SK-MEL-5 (cell line): ENCODE measurements at regions not wholly inside any gene's neighbourhood (a gene's known extent, or its start where the extent isn't known, plus 50 kb on each side); places are given as distances from the start of the nearest gene placed in this dataset.

Source experiments
- DNase-seq: peaks from one replicate; pipeline ENCODE4 v3.0.0-alpha.2; 2016; ENCODE audit warnings: low read depth, low spot score
- in situ Hi-C: cut with HindIII; loops from 2 replicates; pipeline ENCODE4 v1.10.0; 2016; ENCODE audit warnings: low sequenced_read_pairs, high pct_unique_total_duplicates, low pct_unique_long_range_greater_than_20kb

DNA sequence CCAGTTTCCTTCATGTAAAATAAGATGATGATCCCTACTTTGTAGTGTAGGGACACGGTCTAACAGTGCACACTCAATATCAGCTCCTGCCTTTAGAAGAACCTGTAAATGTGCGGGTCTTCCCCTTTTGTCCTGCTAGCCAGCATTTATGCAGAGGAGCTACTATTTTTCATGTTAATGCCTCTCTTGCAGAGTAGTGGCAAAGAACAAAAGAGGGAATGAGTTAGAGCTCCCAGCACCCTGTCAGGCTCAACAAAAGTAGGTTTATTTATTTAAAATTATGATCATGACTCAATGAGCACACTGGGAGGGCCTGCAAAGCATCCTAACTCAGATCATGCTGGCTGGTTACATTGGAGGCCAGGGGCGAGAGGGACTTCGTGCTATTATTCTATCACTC lies 414.5 kb upstream of the COBL start:
- no peak for DNase-seq
- in situ Hi-C loops, result no loop called here

GRCh38 chr7:51727441-51727840 lies 410.8 kb upstream of the COBL start:
- no peak for DNase-seq
- in situ Hi-C loops, result no loop called here

- no peak for DNase-seq
- in situ Hi-C loops, result no loop called here
Observed at GRCh38 chr7:51706851-51707250, 390.2 kb upstream of the COBL start.

GRCh38 chr7:51705701-51706100 lies 389.1 kb upstream of the COBL start:
- no peak for DNase-seq
- in situ Hi-C loops, result no loop called here

DNA sequence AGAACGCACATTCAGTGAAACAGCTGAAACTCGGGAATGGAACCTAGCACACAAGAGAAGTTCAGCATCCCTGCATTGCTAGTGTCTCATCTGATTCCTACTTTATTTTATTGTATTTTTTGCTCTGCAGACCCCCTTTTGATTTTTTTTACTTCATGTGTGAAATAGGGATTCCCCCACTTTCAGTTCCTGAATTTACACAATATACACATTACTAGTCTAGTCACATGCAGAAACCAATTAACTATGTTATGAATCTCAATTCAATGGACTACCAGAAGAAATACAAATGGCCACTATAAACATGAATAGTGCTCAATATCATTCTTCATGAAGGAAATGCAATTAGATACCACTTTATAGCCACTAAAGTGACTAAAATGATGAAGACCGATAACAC lies 386.1 kb upstream of the COBL start:
- DNase-seq, result no peak

DNA sequence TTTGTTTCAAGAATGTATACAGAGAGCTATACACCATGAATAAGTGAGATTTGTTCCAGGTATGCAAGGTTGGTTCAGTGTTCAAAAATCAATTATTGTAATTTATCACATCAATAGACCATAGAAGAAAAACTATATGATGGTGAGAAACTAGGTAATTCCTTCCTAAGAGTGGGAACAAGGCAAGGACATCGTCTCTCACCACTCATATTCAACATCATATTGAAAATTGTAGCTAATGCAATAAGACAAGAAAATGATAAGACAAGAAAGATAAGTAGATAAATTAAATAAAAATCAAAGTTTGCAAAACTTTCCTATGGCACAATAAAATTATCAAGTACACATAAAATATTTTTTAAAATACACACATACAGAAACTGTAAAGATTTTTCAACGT lies 385.3 kb upstream of the COBL start:
- no peak for DNase-seq
- in situ Hi-C loops, result no loop called here

More for the DNA sequence above, 386.1 kb upstream of the COBL start:
- in situ Hi-C loops, result no loop called here

DNA sequence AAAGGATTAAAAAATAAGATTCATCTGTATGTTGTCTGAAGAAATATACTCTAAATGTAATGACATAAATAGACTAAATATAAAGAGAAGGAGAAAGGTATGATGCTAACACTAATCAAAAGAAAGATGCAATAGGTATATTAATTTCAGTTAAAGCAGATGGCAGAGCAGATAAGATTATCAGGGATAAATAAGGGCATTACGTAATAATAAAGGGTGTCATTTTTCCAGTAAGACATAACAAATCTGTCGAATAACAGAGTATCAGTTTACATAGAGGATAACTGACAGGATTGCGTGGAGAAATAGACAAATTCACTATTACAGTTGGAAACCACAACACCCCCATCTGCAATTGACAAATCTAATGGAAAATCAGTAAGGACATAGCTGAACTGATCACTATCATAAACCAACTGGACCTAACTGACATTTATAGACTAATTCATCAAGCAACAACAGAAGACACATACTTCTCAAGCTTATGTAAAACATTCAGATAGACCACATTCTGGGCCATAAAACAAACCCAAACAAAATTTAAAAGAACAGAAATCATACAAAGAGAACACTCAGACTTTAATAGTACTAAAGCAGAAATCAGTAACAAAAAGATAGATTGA lies 384.1 kb upstream of the COBL start:
- in situ Hi-C loops, result no loop called here
- DNase-seq, result no peak

DNA sequence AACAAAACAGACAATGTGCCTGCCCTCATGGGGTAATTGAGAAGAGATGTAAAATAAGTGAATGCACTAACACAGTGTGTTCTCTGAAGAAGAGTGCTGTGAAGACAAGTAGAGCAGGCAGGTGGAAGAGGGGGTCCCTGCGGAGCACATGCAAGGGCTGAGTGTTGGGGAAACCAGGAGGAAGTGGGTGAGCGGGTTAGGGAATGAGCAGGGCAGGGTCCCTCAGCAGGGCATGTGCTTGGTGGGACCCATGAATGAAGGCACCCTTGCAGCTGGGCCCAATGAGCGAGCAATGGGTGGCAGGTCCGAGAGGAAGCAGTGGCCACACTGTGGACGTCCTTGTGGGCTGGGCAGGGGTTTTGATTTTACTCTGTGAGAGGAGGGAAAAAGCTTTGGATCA lies 376.6 kb upstream of the COBL start:
- DNase-seq, result no peak
- in situ Hi-C loops, result no loop called here

- DNase-seq, result no peak
Observed at GRCh38 chr7:51689547-51689946, 372.9 kb upstream of the COBL start.

GRCh38 chr7:51685794-51686193 lies 369.2 kb upstream of the COBL start:
- in situ Hi-C loops, result no loop called here
- DNase-seq, result no peak

More at GRCh38 chr7:51689547-51689946, 372.9 kb upstream of the COBL start:
- in situ Hi-C loops, result no loop called here

DNA sequence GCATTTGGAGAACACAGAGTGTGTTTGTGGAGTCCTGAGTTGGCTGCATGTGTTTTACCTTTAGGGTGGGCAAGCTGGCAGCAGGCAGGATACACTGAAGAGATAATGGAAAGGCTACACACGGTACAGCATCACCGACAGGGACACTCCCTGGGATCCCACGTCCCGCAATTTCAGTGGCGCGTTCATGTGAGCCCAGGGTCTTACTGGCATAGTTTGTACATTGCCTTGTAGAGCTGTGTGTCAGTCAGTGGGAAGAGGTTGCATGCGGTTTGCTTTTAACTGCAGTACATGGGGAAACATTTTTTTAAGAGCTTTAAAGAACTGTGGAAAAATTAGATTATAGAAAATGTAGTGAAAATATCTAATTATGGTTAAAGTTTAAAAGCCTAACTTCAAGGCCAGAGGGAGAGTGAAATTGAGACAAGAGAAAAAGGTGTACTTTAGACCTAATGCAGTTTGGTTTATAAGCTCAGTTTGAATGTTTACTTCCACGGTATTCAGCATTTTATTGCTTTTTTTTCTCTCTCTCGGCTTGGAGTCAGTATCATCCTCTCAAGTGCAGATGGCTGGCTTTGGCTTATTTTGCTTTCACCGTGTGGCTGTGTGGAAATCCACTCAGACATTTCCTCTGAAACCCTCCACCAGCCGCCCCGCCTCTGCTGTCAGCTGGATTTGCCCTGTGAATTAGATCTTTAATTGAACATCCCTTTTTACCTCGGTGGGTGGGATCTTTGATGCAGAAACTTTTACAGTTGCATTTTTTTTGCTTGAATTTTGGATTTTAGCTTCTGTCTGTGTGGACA lies 364.2 kb upstream of the COBL start:
- no peak for DNase-seq
- in situ Hi-C loops, result no loop called here

DNA sequence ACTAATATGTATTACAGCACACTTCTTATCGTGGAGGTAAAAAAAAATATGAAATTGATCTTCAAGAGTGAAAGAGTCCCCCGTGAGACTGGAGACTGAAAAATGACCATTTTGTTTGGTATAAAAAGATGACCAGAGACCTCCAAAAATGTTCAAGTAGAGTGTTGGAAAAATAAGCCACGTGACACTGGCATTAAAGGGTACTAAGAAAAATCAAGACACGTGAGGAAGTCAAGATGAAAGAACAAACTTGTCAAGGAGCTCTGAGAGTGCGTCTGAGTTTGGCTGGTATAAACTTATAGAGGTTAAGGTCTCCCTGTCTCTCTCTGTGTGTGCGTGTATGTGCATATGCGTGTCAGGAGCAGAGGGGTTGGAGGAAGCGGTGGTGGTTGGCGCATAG lies 362.7 kb upstream of the COBL start:
- DNase-seq, result no peak
- in situ Hi-C loops, result no loop called here

DNA sequence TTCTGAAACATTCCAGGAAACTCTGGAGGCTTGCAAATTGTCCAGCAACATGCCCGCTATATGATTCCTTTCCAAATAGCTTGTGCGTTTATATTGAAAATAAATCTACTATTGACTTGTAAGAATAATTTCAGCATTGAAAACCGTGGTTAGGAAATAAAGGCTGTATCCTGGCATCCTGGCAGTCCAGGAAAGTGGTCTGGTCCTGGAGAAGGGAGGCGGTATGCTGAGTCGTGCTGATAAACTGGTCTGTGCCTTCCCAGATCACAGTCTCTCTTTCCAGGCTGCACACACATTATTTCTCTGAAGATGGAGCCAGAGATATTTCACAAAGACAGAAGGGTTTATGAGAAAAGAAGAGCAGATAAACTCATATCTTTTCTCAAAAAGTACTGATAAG lies 350.1 kb upstream of the COBL start:
- no peak for DNase-seq
- in situ Hi-C loops, result no loop called here

- in situ Hi-C loops, result no loop called here
- no peak for DNase-seq
Observed at GRCh38 chr7:51666266-51666665, 349.7 kb upstream of the COBL start.

- in situ Hi-C loops, result no loop called here
- no peak for DNase-seq
Observed at GRCh38 chr7:51665045-51665780, 348.6 kb upstream of the COBL start.

GRCh38 chr7:51660516-51660915 lies 343.9 kb upstream of the COBL start:
- in situ Hi-C loops, result no loop called here
- no peak for DNase-seq

GRCh38 chr7:51658684-51659083 lies 342.1 kb upstream of the COBL start:
- no peak for DNase-seq
- in situ Hi-C loops, result no loop called here

- peak; percentile 30 for DNase-seq
- in situ Hi-C loops, result no loop called here
Observed at GRCh38 chr7:51647931-51648351, 331.3 kb upstream of the COBL start.

- no peak for DNase-seq
- in situ Hi-C loops, result no loop called here
Observed at GRCh38 chr7:51647486-51647885, 330.9 kb upstream of the COBL start.
